ENCODE measurements at regions not wholly inside any gene's neighbourhood (a gene's known extent, or its start where the extent isn't known, plus 50 kb on each side); places are given as distances from the start of the nearest gene placed in this dataset.

DNA sequence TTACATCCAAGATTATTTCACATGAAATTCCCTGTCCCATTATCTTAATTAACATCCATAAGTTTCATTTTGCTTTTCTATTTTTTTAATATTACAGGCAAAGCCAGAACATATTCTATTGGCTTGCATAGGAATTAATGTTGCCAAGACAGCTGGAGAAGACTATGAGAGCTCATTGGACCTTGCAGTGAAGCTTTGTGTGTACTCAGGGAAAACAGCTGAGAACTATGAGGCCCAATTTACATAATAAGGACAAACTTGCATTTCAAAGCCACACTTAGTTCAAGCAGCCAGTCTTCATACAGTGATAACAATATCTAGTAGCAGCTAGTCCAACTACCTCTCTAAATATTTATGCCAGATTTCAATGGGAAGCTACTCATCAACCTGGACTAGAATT, 134.4 kb downstream of the DDX53 start:
- TF ChIP-seq EZH2 (IDR thresholded peaks at IDR 0.05): no peak
- TF ChIP-seq POLR2AphosphoS5 (IDR thresholded peaks at IDR 0.05; ENCODE audit: borderline replicate concordance, low read depth, low read length): no peak
- no peak for TF ChIP-seq FOXP2 (optimal IDR thresholded peaks at IDR 0.05; ENCODE audit: control extremely low read depth, extremely low read length, insufficient read depth)
